Mesendoderm (in vitro differentiated cells): ENCODE measurements at regions not wholly inside any gene's neighbourhood (a gene's known extent, or its start where the extent isn't known, plus 50 kb on each side); places are given as distances from the start of the nearest gene placed in this dataset.

Experiments used
- DNase-seq: peaks from one replicate; pipeline ENCODE4 v3.0.0; 2013
- H2AK5ac ChIP-seq: 2 replicates; pipeline ENCODE4 v1.6.1; 2013; ENCODE audit warnings: low read length, inconsistent platforms
- H2BK120ac ChIP-seq: 2 replicates; pipeline ENCODE4 v1.6.1; 2013; ENCODE audit warnings: low read depth, mild to moderate bottlenecking, low read length, moderate library complexity, mixed read lengths
- H2BK15ac ChIP-seq: replicated peaks from 2 replicates; pipeline ENCODE4 v1.6.1; 2013; ENCODE audit warnings: low read depth, mild to moderate bottlenecking, moderate library complexity
- H2BK5ac ChIP-seq: 2 replicates; pipeline ENCODE4 v1.6.1; 2013; ENCODE audit warnings: low read length, inconsistent platforms
- H3K18ac ChIP-seq: 2 replicates; pipeline ENCODE4 v1.6.1; 2013; ENCODE audit warnings: mild to moderate bottlenecking, low read length, mixed read lengths
- H3K23ac ChIP-seq: one replicate; pipeline ENCODE4 v1.6.1; 2013; ENCODE audit warnings: low read length
- H3K27ac ChIP-seq: 2 replicates; pipeline ENCODE4 v1.5.1; 2013; ENCODE audit warnings: low read depth, mild to moderate bottlenecking, inconsistent platforms, low read length, moderate library complexity
- H3K27me3 ChIP-seq: 2 replicates; pipeline ENCODE4 v1.6.1; 2013; ENCODE audit warnings: low read length, control low read depth, mild to moderate bottlenecking, inconsistent platforms; ENCODE audit not compliant: insufficient read depth, poor library complexity
- H3K36me3 ChIP-seq: 2 replicates; pipeline ENCODE4 v1.6.1; 2013; ENCODE audit warnings: low read length, inconsistent platforms; ENCODE audit not compliant: control insufficient read depth, insufficient read depth
- H3K4ac ChIP-seq: one replicate; pipeline ENCODE4 v1.6.1; 2013; ENCODE audit warnings: low read depth, mild to moderate bottlenecking, low read length, moderate library complexity
- H3K4me1 ChIP-seq: 2 replicates; pipeline ENCODE4 v1.6.1; 2013; ENCODE audit warnings: low read depth, low read length, inconsistent platforms; ENCODE audit not compliant: control insufficient read depth
- H3K4me2 ChIP-seq: 2 replicates; pipeline ENCODE4 v1.6.1; 2013; ENCODE audit warnings: low read length
- H3K4me3 ChIP-seq: 2 replicates; pipeline ENCODE4 v1.5.1; 2013; ENCODE audit warnings: mild to moderate bottlenecking, low read length
- H3K56ac ChIP-seq: one replicate; pipeline ENCODE4 v1.6.1; 2013; ENCODE audit warnings: low read length
- H3K79me1 ChIP-seq: 2 replicates; pipeline ENCODE4 v1.6.1; 2013; ENCODE audit warnings: low read length, inconsistent platforms
- H3K79me2 ChIP-seq: 2 replicates; pipeline ENCODE4 v1.6.1; 2013; ENCODE audit warnings: mild to moderate bottlenecking, low read length; ENCODE audit not compliant: control insufficient read depth, insufficient read depth
- H3K9ac ChIP-seq: 2 replicates; pipeline ENCODE4 v1.6.1; 2013; ENCODE audit warnings: low read length, inconsistent platforms
- H4K5ac ChIP-seq: one replicate; pipeline ENCODE4 v1.6.1; 2013; ENCODE audit warnings: low read length
- H4K8ac ChIP-seq: one replicate; pipeline ENCODE4 v1.6.1; 2013; ENCODE audit warnings: low read depth, mild to moderate bottlenecking, control low read depth, low read length, moderate library complexity
- WGBS: extraction: QIAGEN DNeasy Blood & Tissue Kit; methylation state at CpG from one replicate; pipeline ENCODE4 v1.1.7; 2013; ENCODE audit warnings: low lambda C conversion rate, missing lambda C conversion rate; ENCODE audit not compliant: insufficient coverage; ENCODE audit errors: extremely low coverage; 5-methylcytosine and 5-hydroxymethylcytosine counted together

DNA sequence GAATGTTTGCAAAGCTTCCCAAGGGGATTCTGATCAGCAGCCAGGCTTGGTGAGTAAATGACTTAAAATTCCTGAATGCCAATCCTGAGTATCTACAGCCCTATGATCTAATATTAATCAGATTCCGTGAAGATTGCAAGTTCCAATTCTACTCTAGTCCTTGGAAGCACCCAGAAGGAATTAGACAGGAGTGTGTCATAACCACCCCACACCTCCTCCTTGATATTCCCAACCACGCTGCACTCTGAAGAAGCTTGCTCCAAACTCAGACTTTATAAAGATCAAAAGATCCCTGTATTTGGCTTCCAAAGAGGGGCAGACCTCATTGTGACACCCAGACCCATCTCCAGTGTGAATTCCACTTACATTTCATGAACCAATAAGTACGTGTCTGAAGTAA, 306.0 kb downstream of the BCL11B start:
- Histone ChIP-seq H3K23ac (no peak overlapping the region), H3K9ac (no peak overlapping the region), H2BK120ac (no peak overlapping the region), H3K4ac (no peak overlapping the region), H2AK5ac (no peak overlapping the region), H3K79me1 (no peaks in the 10 kb centered on the region), H4K8ac (no peak overlapping the region), H3K56ac (no peak overlapping the region), H2BK5ac (no peak overlapping the region), H3K36me3 (no peaks in the 10 kb centered on the region), H3K79me2 (no peaks in the 10 kb centered on the region), H3K27ac (no peak overlapping the region), H3K18ac (no peak overlapping the region), H2BK15ac (no peak overlapping the region), H4K5ac (no peak overlapping the region), H3K27me3 (no peaks in the 10 kb centered on the region), H3K4me2 (no peak overlapping the region), H3K4me3 (no peak overlapping the region), H3K4me1 (no peaks in the 10 kb centered on the region)
- DNase-seq, result no peak
- WGBS, result no CpG with 5 or more reads among the region's 3 CpGs

DNA sequence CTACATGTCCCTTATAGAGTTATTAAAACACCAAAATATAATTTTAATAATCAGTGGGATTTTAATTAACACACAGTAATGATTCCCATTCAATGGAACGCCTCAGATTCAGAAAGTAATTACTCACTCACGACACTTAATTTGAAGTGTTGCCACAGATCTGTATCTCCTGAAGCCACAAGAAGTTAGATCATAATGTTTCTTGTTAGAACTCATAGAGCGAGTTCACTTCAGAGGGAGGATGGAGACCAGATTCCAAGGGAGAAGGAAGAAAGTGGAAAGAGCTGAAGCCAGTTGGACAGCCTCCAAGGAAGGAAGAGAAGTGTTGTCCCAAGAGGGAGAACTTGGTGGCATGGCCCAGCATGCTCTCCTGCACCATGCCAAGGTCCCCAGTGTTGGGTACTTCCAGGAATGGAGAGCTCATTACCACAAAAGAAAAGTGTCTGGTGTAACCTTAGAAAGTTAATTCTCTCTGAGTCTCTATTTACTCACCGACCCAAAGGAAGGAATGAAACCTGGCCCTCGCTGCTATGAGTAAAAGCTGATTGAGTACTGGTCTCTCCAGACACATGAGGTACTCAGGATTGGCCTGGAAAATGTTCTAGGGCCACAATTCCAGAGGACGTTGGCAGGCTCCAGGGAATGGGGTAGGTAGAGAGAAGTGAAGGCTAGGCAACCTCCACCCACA, 305.4 kb downstream of the BCL11B start:
- Histone ChIP-seq H2AK5ac (no peak overlapping the region), H3K56ac (no peak overlapping the region), H3K4ac (no peak overlapping the region), H3K18ac (no peak overlapping the region), H3K23ac (no peak overlapping the region), H2BK15ac (no peak overlapping the region), H4K8ac (no peak overlapping the region), H3K27ac (no peak overlapping the region), H2BK120ac (no peak overlapping the region), H3K79me1 (no peaks in the 10 kb centered on the region), H3K4me3 (no peak overlapping the region), H3K4me2 (no peak overlapping the region), H3K79me2 (no peaks in the 10 kb centered on the region), H4K5ac (no peak overlapping the region), H3K36me3 (no peaks in the 10 kb centered on the region), H3K27me3 (no peaks in the 10 kb centered on the region), H3K4me1 (no peaks in the 10 kb centered on the region), H3K9ac (no peak overlapping the region), H2BK5ac (no peak overlapping the region)
- DNase-seq, result no peak
- no CpG with 5 or more reads among the region's 6 CpGs for WGBS

DNA sequence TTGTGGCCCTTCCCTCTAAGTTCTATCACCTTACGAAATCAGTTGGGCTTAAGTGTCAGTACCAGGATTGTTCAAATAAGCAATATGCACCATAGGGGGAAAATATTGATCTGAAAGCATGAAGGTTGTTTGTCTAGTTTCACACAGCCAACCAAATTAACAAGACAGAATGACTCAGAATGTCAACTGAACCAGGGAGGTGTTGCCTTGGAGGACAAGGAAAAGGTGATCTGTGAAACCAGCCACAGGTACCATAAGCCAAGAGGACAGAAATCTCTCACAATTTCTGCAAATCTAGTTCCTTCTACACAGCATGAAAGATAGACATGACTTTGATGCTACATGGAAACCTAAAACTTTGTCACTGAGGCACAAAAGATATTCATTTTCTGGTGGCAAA, 297.9 kb downstream of the BCL11B start:
- H3K4ac ChIP-seq, result no peak overlapping the region
- H3K4me2 ChIP-seq, result no peak overlapping the region
- H3K56ac ChIP-seq, result no peak overlapping the region
- H2BK120ac ChIP-seq, result no peak overlapping the region
- no peaks in the 10 kb centered on the region for H3K79me1 ChIP-seq
- no CpG with 5 or more reads among the region's 1 CpG for WGBS
- H3K36me3 ChIP-seq, result no peaks in the 10 kb centered on the region
- H3K23ac ChIP-seq, result no peak overlapping the region
- no peaks in the 10 kb centered on the region for H3K27me3 ChIP-seq
- H3K4me1 ChIP-seq, result peaks cover 3% of the 10 kb centered on the region
- no peak overlapping the region for H3K18ac ChIP-seq
- H4K5ac ChIP-seq, result no peak overlapping the region
- no peak overlapping the region for H3K9ac ChIP-seq
- no peak overlapping the region for H3K27ac ChIP-seq
- H2BK15ac ChIP-seq, result no peak overlapping the region
- no peak overlapping the region for H4K8ac ChIP-seq
- no peak for DNase-seq
- H2AK5ac ChIP-seq, result no peak overlapping the region
- H2BK5ac ChIP-seq, result no peak overlapping the region
- no peak overlapping the region for H3K4me3 ChIP-seq
- H3K79me2 ChIP-seq, result no peaks in the 10 kb centered on the region

DNA sequence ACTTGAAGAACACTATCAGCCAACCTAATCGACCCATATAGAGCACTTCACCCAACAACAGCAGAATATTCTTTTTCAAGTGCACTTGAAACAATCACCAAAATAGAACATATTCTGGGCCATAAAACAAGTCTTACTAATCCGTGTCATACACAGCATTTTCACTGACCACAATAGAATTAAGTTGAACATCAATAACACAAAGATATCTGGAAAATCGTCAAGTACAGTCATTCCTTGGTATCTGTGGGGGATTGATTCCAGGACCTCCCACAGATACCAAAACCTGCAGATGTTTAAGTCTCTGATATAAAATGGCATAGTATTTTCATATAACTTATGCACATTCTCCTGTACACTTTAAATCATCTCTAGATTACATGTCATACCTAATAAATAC, 295.7 kb downstream of the BCL11B start:
- Histone ChIP-seq H2BK5ac (no peak overlapping the region), H3K56ac (no peak overlapping the region), H3K4me2 (no peak overlapping the region), H2AK5ac (no peak overlapping the region), H3K79me2 (no peaks in the 10 kb centered on the region), H2BK15ac (no peak overlapping the region), H3K79me1 (no peaks in the 10 kb centered on the region), H3K4me3 (no peak overlapping the region), H3K27ac (no peak overlapping the region), H3K4me1 (peaks cover 3% of the 10 kb centered on the region), H3K4ac (no peak overlapping the region), H3K23ac (no peak overlapping the region), H3K9ac (no peak overlapping the region), H4K5ac (no peak overlapping the region), H3K18ac (no peak overlapping the region), H3K36me3 (no peaks in the 10 kb centered on the region), H4K8ac (no peak overlapping the region), H2BK120ac (no peak overlapping the region), H3K27me3 (no peaks in the 10 kb centered on the region)
- no CpG with 5 or more reads among the region's 3 CpGs for WGBS
- no peak for DNase-seq

DNA sequence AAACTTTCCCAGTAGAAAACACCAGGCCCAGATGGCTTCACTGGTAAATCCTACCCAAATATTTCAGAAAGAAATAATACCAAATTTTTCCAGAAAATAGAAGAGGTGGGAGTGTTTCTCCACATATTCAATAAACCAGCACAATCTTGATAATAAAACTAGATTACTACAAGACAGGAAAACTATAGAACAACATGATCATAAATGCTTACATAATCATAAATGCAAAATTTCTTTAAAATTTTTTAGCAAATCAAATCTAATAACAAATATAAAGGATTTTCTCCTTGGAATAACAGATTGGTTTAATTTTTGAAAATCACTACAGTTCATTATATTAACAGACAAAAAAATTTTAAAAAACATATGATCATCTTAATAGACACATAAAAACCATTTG, 294.5 kb downstream of the BCL11B start:
- no peaks in the 10 kb centered on the region for H3K79me1 ChIP-seq
- H3K27me3 ChIP-seq, result no peaks in the 10 kb centered on the region
- no peak for DNase-seq
- H3K4me1 ChIP-seq, result peaks cover 5% of the 10 kb centered on the region
- no peak overlapping the region for H3K9ac ChIP-seq
- H2BK120ac ChIP-seq, result no peak overlapping the region
- H3K18ac ChIP-seq, result no peak overlapping the region
- no peaks in the 10 kb centered on the region for H3K36me3 ChIP-seq
- H2BK5ac ChIP-seq, result no peak overlapping the region
- H4K8ac ChIP-seq, result no peak overlapping the region
- H2AK5ac ChIP-seq, result no peak overlapping the region
- H3K4ac ChIP-seq, result no peak overlapping the region
- no peak overlapping the region for H3K27ac ChIP-seq
- H3K4me2 ChIP-seq, result no peak overlapping the region
- H2BK15ac ChIP-seq, result no peak overlapping the region
- no peak overlapping the region for H3K23ac ChIP-seq
- no peak overlapping the region for H4K5ac ChIP-seq
- H3K79me2 ChIP-seq, result no peaks in the 10 kb centered on the region
- no peak overlapping the region for H3K4me3 ChIP-seq
- no peak overlapping the region for H3K56ac ChIP-seq

DNA sequence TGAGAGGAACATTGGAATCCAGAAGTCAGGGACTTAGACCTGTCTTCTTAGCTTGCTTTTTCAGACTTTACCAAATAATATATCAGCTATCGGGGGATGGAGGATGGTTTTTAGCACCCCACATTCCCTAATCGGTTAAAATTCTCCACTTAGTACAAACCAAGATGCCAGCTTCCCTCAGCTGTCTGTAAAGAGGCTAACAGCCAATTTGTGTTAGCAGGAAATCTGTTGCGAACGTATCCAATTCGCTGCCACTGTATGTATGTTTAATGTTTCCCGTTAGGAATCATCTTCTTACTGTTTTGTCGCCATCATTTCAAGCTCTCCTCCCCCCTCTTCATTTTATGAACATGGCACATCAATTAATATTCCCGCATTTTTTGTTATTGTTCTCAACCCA, 289.0 kb downstream of the BCL11B start:
- H3K27me3 ChIP-seq, result no peaks in the 10 kb centered on the region
- H3K18ac ChIP-seq, result no peak overlapping the region
- H2AK5ac ChIP-seq, result no peak overlapping the region
- no peak for DNase-seq
- H3K79me1 ChIP-seq, result no peaks in the 10 kb centered on the region
- peaks cover 10% of the 10 kb centered on the region for H3K4me1 ChIP-seq
- H3K23ac ChIP-seq, result peak overlapping the region; percentile 45
- H3K4me3 ChIP-seq, result no peak overlapping the region
- no peak overlapping the region for H4K8ac ChIP-seq
- H2BK15ac ChIP-seq, result no peak overlapping the region
- no peak overlapping the region for H2BK5ac ChIP-seq
- H3K27ac ChIP-seq, result no peak overlapping the region
- H3K56ac ChIP-seq, result peak overlapping the region; percentile 64
- no peaks in the 10 kb centered on the region for H3K79me2 ChIP-seq
- H3K9ac ChIP-seq, result no peak overlapping the region
- no CpG with 5 or more reads among the region's 8 CpGs for WGBS
- no peaks in the 10 kb centered on the region for H3K36me3 ChIP-seq
- no peak overlapping the region for H2BK120ac ChIP-seq
- no peak overlapping the region for H3K4me2 ChIP-seq
- H4K5ac ChIP-seq, result no peak overlapping the region
- no peak overlapping the region for H3K4ac ChIP-seq
